ENCODE measurements at regions not wholly inside any gene's neighbourhood (a gene's known extent, or its start where the extent isn't known, plus 50 kb on each side); places are given as distances from the start of the nearest gene placed in this dataset.

DNA sequence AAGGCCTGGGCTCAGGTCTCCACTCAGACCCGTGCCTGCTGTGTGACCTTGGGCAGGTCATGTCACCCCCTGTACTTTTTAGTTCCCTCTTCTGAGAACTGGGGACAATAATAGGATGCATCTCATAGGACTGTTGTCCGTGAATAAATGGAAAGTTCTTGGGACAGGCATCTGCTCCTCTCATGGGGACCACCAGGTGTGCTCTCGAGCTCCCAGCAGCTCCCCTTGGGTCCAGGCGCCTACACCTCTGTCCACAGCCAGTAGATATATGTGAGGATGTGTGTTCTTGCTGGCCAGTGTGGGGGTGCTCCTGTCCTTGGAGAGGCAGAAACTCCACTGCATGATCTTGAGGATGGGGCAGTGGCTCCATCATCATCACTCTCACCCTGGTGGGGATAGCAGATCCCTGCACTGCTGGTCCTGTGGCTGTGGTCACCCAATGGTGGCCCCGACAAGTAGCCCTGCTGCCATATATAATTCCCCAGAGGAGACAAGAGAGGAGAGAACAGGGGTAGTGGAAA, 257.6 kb upstream of the TLE3 start:
- FAIRE-seq: no peak
- DNase-seq (ENCODE audit: low spot score): no peak

- no peak for FAIRE-seq
- no peak for DNase-seq (ENCODE audit: low spot score)
Measured at GRCh38 chr15:70354346-70354905, 256.7 kb upstream of the TLE3 start.

GRCh38 chr15:70353606-70354345, 256.1 kb upstream of the TLE3 start:
- DNase-seq (ENCODE audit: low spot score): no peak
- no peak for FAIRE-seq

DNA sequence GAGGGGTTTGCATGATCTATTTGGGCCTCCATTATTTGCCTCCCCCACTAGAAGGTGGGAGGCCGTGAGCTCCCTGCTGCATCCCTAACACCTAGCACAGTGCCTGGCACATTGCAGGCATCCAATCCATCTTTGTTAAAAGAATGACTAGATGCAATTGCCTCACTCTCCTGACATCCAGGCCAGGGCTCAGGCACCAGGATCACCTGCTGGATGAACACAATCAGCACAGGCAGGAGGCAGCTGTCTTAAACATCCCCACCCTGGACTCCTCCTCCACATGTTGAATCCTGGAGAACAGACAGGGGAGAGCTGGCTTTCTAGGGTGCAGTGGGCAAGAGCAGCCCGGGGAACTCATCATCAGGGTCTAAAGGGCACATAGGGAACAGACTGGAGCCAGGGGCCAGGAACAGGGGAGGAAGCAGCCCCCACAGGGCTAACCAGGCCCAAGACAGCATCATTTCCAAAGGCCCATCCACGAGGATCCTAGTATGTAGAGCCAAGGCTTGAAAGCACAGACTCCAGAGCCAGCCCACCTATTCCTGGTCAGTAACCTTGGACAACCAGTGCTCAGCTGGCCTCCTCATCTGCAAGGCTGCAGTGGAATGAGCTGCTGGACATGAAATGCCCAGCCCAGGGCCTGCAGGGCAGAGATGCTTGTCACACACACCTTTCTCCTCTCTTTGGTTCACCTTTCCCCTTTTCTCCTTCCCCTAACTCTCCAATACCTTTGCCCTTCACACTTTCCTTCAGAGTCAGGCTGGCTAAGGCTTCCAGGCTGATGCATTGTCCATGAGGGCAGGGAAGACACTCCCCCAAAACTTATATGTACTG, 254.4 kb upstream of the TLE3 start:
- no peak for DNase-seq (ENCODE audit: low spot score)
- FAIRE-seq: no peak

GRCh38 chr15:70351391-70351790, 253.7 kb upstream of the TLE3 start:
- FAIRE-seq (no peak), DNase-seq (ENCODE audit: low spot score) (no peak)

DNA sequence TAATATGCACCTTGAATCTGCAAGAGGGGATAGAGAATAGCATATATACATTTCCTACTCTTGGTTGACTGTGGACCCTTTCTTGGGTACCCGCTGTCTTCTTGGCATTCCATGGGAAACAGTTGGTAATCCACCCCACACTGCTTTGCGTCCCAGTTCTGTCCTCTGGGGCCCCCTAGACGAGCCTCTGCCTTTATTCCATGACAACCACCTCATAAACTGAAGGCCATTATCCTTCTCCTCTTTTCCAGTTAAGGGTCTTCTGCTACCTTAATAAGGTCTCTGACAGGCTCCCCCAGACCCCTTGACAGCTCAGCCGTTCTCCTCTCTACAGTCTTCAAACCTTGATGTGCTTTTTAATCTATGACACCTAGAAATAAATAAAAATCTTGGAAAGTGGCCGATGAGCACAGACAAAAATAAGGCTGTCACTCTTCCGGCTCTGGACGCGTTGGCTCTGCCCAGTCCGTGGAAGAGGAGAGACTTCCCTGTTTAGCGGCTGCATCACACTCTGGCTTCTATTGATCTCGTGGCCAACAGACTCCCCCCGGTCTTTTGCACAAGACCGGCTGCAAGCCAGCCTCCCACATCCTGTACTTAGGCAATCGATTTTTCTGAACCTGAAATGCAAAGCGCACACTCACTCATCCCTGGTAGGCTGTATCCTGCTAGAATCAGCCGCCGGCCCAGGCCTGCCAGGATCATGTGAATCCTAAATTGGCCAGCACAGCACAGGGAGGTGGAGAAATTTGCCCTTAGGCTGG, 251.0 kb upstream of the TLE3 start:
- DNase-seq (ENCODE audit: low spot score): no peak
- peak; percentile 91 for FAIRE-seq

DNA sequence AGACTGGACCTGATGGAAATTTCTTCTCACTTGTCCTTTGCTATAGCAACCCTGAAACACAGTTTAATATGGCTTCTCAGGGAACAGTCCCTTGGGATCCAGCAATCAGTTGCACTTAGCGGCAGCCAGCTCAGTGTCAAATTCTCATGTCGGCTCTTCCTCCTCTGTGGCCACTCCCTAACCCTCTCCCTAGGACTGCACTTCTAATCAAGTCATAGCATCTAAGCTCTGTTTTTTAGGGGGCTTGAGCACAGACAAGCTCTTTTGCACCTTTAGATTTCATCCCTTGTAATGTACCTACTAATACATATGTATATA, 250.5 kb upstream of the TLE3 start:
- DNase-seq (ENCODE audit: low spot score) (no peak), FAIRE-seq (no peak)

DNA sequence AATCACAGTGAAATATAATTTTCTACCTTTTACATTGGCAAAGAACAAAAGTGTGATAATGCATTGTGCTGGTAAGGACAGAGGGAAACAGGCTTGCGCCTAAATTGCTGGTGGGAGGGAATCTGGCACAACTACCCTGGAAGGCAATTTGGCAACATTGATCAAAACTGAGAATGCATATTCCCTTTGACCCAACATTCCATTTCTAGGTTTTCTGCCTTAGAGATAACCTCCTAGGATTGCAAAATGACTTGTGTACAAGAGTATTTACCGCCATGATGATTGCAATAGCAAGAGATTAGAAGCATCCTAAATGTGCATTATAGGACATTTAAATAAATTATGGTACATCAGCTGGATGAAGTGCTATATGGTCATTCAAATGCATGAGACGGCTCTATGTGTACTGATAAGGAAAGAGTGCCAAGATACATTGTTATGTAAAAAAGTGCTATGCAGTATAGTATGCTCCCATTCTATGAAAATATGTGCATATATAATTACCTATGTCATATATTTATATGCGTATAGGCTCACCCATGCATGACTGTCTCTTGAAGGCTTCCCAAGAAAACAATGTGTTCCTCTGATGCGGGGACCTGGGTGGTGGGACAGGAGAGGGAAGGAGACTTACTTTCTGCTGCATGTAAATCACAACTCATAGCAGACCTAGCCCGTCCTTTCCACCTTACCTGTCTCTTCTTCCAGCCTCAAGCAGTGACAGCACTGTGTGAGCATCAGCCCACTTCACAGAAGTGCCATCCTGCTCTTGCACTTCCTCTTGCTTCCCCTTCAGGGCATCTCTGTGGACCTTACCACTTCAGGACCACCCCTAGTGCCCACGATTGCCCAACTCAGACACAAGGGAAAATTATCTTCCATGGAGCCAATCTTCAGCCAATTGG, 249.9 kb upstream of the TLE3 start:
- DNase-seq (ENCODE audit: low spot score) (no peak), FAIRE-seq (peak; percentile 65)

GRCh38 chr15:70345251-70346019, 247.7 kb upstream of the TLE3 start:
- DNase-seq (ENCODE audit: low spot score) (no peak), FAIRE-seq (peak; percentile 59)

- FAIRE-seq (no peak), DNase-seq (ENCODE audit: low spot score) (no peak)
Measured at GRCh38 chr15:70344666-70345065, 246.9 kb upstream of the TLE3 start.

GRCh38 chr15:70343961-70344621, 246.4 kb upstream of the TLE3 start:
- FAIRE-seq (no peak), DNase-seq (ENCODE audit: low spot score) (no peak)

DNA sequence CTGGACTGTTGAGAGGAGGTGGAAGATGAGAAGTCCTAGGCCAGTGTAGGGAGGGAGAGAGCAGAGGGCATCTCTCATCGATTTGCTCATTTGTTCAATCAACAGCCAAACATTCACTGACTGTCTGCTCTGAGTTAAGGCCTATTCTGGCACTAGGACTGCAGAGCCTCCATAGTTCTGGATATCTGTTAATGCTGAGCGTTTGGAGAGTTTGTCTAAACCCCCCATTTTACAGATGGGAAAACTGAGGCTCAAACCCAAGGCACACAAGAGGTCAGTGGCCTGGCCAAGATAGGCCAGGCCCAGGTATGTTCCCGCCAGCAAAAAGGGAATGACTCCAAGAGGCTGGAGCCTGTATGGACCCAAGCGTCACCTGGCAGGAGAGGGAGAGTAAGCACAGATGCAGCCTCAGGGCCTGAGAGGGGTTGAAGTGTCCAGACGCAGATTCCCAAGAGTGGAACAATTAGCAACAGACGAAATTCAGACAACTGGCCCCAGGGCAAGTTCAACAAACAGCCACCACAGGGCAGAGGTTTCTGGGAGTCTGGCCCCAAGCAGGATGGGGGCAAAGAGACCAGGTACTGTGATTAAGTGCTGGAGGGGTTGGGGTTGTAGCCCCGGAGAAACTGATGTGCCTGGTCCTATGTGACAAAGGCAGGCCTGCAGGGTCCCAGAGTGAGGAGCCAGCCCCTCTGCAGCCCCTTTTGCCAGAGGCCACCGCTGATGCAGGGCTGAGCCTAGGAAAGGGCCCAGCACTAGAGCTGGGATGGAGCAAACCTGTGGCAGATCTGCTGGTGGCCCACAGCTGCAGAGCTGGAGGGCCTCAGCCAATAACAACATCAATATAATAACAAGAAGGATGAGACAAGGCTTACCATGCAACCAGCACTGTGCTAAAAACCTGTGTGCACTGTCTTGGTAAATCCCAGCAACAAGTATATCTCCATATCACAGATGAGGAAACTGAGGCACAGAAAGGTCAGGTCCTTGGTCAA, 245.1 kb upstream of the TLE3 start:
- DNase-seq (ENCODE audit: low spot score) (no peak), FAIRE-seq (no peak)

DNA sequence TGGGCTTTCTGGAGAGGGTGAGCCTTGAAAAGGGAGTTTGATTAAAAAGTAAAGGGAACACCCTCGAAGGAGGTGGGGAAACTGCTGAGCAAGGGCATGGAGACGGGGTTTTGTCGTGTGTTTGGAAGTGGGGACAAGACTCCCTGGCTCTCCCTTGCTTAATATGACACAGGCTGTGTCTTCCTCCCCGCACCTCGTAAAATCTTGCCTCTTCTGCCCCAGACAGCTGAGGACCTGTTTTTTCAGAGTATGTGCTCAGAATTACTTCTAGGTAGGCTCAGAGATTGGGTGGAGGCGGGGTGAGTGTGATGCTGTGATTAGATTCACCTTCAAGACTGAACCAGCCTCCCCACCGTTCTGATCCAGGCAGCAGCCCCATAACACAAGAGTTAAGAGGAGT, 244.4 kb upstream of the TLE3 start:
- DNase-seq (ENCODE audit: low spot score) (no peak), FAIRE-seq (peak; percentile 78)

DNA sequence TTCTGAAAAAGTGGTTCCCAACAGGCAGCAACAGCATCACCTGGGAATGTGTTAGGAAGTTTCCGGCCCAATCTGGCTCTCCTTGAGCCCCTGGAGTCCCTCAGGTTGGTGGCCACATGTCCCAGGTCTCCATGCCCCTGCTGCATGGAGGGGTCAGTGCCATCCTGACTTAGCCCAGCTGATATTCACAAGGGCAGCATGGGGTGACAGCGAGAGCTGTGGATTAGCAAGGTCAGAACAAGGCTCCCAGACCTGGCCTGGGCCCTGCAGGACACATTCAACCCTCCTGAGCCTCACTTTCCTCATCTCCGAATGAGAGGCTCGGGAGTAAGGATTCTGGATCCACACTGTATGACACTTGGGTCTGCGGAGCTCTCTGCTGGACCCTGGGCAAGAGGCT, 243.8 kb upstream of the TLE3 start:
- FAIRE-seq (no peak), DNase-seq (ENCODE audit: low spot score) (no peak)

DNA sequence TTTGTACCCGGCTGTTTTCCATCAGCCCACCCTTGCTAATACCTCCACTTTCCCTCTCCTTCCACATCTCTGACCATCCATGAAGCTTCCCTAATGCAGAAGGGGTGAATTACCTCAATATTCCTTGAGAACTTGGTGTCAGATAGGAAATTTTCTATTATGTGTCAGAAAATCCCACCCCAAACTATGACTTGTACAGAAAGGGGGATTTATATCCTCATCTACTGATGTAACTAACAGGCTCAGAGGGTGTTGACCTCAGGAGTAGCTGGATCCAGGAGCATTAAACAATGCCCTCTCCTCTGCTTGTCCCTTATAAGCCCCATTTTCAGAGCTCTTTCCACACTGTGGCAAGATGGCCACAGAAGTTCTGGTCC, 242.8 kb upstream of the TLE3 start:
- no peak for FAIRE-seq
- DNase-seq (ENCODE audit: low spot score): no peak

GRCh38 chr15:70339571-70340493, 242.1 kb upstream of the TLE3 start:
- DNase-seq (ENCODE audit: low spot score): no peak

More at GRCh38 chr15:70339571-70340493, 242.1 kb upstream of the TLE3 start:
- FAIRE-seq: no peak
